Smooth muscle cell (in vitro differentiated cells): ENCODE measurements at regions not wholly inside any gene's neighbourhood (a gene's known extent, or its start where the extent isn't known, plus 50 kb on each side); places are given as distances from the start of the nearest gene placed in this dataset.

ENCODE experiments used
- DNase-seq: peaks from one replicate; lab custom pipeline; 2025; ENCODE audit not compliant: unreplicated experiment; lab: John Stamatoyannopoulos, UW
- H2AFZ ChIP-seq: fragments of 200-600 bp; sonication (generic); 2 replicates; pipeline ENCODE4 v1.6.0; 2016; ENCODE audit warnings: antibody characterized with exemption, low read depth, mild to moderate bottlenecking
- H3F3A ChIP-seq: fragments of 200-600 bp; sonication (generic); 2 replicates; pipeline ENCODE4 v1.6.0; 2017; ENCODE audit warnings: antibody characterized with exemption, low read depth
- H3K27ac ChIP-seq: fragments of 200-600 bp; sonication (generic); 2 replicates; pipeline ENCODE4 v1.5.1; 2016; ENCODE audit warnings: low read depth, mild to moderate bottlenecking
- H3K27me3 ChIP-seq: fragments of 200-600 bp; sonication (generic); 2 replicates; pipeline ENCODE4 v1.6.1; 2016; ENCODE audit warnings: low read depth, mild to moderate bottlenecking
- H3K36me3 ChIP-seq: fragments of 200-600 bp; sonication (generic); 2 replicates; pipeline ENCODE4 v1.5.1; 2016; ENCODE audit warnings: low read depth
- H3K4me1 ChIP-seq: fragments of 200-600 bp; sonication (generic); 2 replicates; pipeline ENCODE4 v1.5.1; 2016; ENCODE audit warnings: low read depth
- H3K4me2 ChIP-seq: fragments of 200-600 bp; sonication (generic); 2 replicates; pipeline ENCODE4 v1.6.0; 2016; ENCODE audit warnings: mild to moderate bottlenecking
- H3K4me3 ChIP-seq: fragments of 200-600 bp; sonication (generic); 2 replicates; pipeline ENCODE4 v1.5.1; 2016; ENCODE audit warnings: mild to moderate bottlenecking
- H3K79me2 ChIP-seq: fragments of 200-600 bp; sonication (generic); 2 replicates; pipeline ENCODE4 v1.6.0; 2016; ENCODE audit warnings: low read depth, mild to moderate bottlenecking
- H3K9ac ChIP-seq: fragments of 200-600 bp; sonication (generic); 2 replicates; pipeline ENCODE4 v1.6.0; 2016; ENCODE audit warnings: low read depth
- H3K9me3 ChIP-seq: fragments of 200-600 bp; sonication (generic); replicated peaks from 2 replicates; pipeline ENCODE4 v1.5.1; 2016; ENCODE audit warnings: low read depth
- H4K20me1 ChIP-seq: fragments of 200-600 bp; sonication (generic); 2 replicates; pipeline ENCODE4 v1.6.0; 2016; ENCODE audit warnings: low read depth
- CTCF ChIP-seq: fragments of 200-600 bp; sonication (generic); IDR thresholded peaks from 2 replicates; pipeline ENCODE4 v1.5.1; 2017; ENCODE audit warnings: borderline replicate concordance, mild to moderate bottlenecking, antibody characterized with exemption; ENCODE audit not compliant: insufficient read depth, poor library complexity, severe bottlenecking
- WGBS: methylation state at CpG from one replicate; pipeline ENCODE4 v1.1.7; 2016; ENCODE audit warnings: low lambda C conversion rate; 5-methylcytosine and 5-hydroxymethylcytosine counted together

- TF ChIP-seq CTCF = no peak
- Histone ChIP-seq H3K4me2 (peak overlapping the region; percentile 65), H3K79me2 (no peaks in the 10 kb centered on the region), H3K27ac (peak overlapping the region; percentile 85), H3K9ac (no peak overlapping the region), H3F3A (peaks cover 5% of the 10 kb centered on the region), H3K4me1 (no peaks in the 10 kb centered on the region), H4K20me1 (no peaks in the 10 kb centered on the region), H3K36me3 (no peaks in the 10 kb centered on the region), H2AFZ (no peak overlapping the region), H3K4me3 (no peak overlapping the region), H3K27me3 (no peaks in the 10 kb centered on the region), H3K9me3 (no peaks in the 10 kb centered on the region)
- no peak for DNase-seq
- WGBS = 84% methylated on average over 2 of the region's 2 CpGs
Observed at GRCh38 chr13:30134578-30134977, 172.8 kb downstream of the KATNAL1 start.

- peak overlapping the region; percentile 85 for H3K27ac ChIP-seq
- no peaks in the 10 kb centered on the region for H3K27me3 ChIP-seq
- WGBS = 21% methylated on average over 7 of the region's 7 CpGs
- no peaks in the 10 kb centered on the region for H3K9me3 ChIP-seq
- H3K4me3 ChIP-seq = no peak overlapping the region
- H3K4me2 ChIP-seq = peak overlapping the region; percentile 65
- H3K4me1 ChIP-seq = no peaks in the 10 kb centered on the region
- no peak for DNase-seq
- H3K79me2 ChIP-seq = no peaks in the 10 kb centered on the region
- no peak for TF ChIP-seq CTCF
- H2AFZ ChIP-seq = no peak overlapping the region
- no peaks in the 10 kb centered on the region for H4K20me1 ChIP-seq
- H3K36me3 ChIP-seq = no peaks in the 10 kb centered on the region
- peaks cover 5% of the 10 kb centered on the region for H3F3A ChIP-seq
- H3K9ac ChIP-seq = peak overlapping the region; percentile 50
Observed at GRCh38 chr13:30133996-30134395, 173.4 kb downstream of the KATNAL1 start.

- Histone ChIP-seq H3K4me1 (no peaks in the 10 kb centered on the region), H3K9ac (peak overlapping the region; percentile 44), H4K20me1 (no peaks in the 10 kb centered on the region), H3F3A (peaks cover 5% of the 10 kb centered on the region), H3K36me3 (no peaks in the 10 kb centered on the region), H2AFZ (no peak overlapping the region), H3K79me2 (no peaks in the 10 kb centered on the region), H3K4me3 (no peak overlapping the region), H3K27ac (peak overlapping the region; percentile 85), H3K27me3 (no peaks in the 10 kb centered on the region), H3K4me2 (peak overlapping the region; percentile 65), H3K9me3 (no peaks in the 10 kb centered on the region)
- no peak for DNase-seq
- TF ChIP-seq CTCF = no peak
- 96% methylated on average over 13 of the region's 13 CpGs for WGBS
Observed at GRCh38 chr13:30133554-30133912, 173.8 kb downstream of the KATNAL1 start.

- H3F3A ChIP-seq = peaks cover 5% of the 10 kb centered on the region
- no peaks in the 10 kb centered on the region for H3K36me3 ChIP-seq
- H3K4me1 ChIP-seq = no peaks in the 10 kb centered on the region
- no peaks in the 10 kb centered on the region for H3K9me3 ChIP-seq
- H3K27me3 ChIP-seq = no peaks in the 10 kb centered on the region
- no peaks in the 10 kb centered on the region for H3K79me2 ChIP-seq
- no peaks in the 10 kb centered on the region for H4K20me1 ChIP-seq
- H3K4me2 ChIP-seq = no peak overlapping the region
- DNase-seq = peak; percentile 90
- no peak overlapping the region for H2AFZ ChIP-seq
- peak overlapping the region; percentile 85 for H3K27ac ChIP-seq
- WGBS = 60% methylated on average over 38 of the region's 39 CpGs
- no peak overlapping the region for H3K9ac ChIP-seq
- no peak overlapping the region for H3K4me3 ChIP-seq
- peak; percentile 94 for TF ChIP-seq CTCF
Observed at GRCh38 chr13:30132623-30133553, 174.5 kb downstream of the KATNAL1 start.
